CD14-positive monocyte (primary cell): ENCODE measurements at regions not wholly inside any gene's neighbourhood (a gene's known extent, or its start where the extent isn't known, plus 50 kb on each side); places are given as distances from the start of the nearest gene placed in this dataset.

ENCODE experiments used
- DNase-seq, 3 donors: peaks; one replicate each; pipeline ENCODE4 v3.0.0-alpha.2; 2011 to 2022
- H2AFZ ChIP-seq: 2 replicates; pipeline ENCODE4 v1.6.0; 2012; ENCODE audit warnings: mild to moderate bottlenecking, low read depth, low read length, inconsistent platforms; ENCODE audit not compliant: insufficient read depth, poor library complexity, severe bottlenecking
- H3K27ac ChIP-seq, 2 donors: 1 replicate in 1 of 2; 2 replicates in 1 of 2; pipeline ENCODE4 v1.5.1; 2012 to 2013; ENCODE audit warnings: low read length in 2 of 2, control low read depth in 1 of 2, inconsistent platforms in 1 of 2, low read depth in 1 of 2, mild to moderate bottlenecking in 1 of 2
- H3K27me3 ChIP-seq, 2 donors: one replicate each; pipeline versions ENCODE4 v1.6.0 to v1.6.1; 2011 to 2013; ENCODE audit warnings: low read length in 2 of 2; ENCODE audit not compliant: control insufficient read depth in 2 of 2, insufficient read depth in 2 of 2
- H3K36me3 ChIP-seq, 2 donors: replicated peaks in 1 of 2; 1 replicate in 1 of 2; 2 replicates in 1 of 2; pipeline versions ENCODE4 v1.5.1 to v1.6.1; 2012 to 2013; ENCODE audit warnings: low read length in 2 of 2, control low read depth in 1 of 2, inconsistent platforms in 1 of 2, mild to moderate bottlenecking in 1 of 2; ENCODE audit not compliant: insufficient read depth in 2 of 2, control insufficient read depth in 1 of 2
- H3K4me1 ChIP-seq, 2 donors: 1 replicate in 1 of 2; 2 replicates in 1 of 2; pipeline versions ENCODE4 v1.5.1 to v1.6.1; 2012 to 2013; ENCODE audit warnings: low read length in 2 of 2, control low read depth in 1 of 2, inconsistent platforms in 1 of 2, mild to moderate bottlenecking in 1 of 2, moderate library complexity in 1 of 2; ENCODE audit not compliant: insufficient read depth in 2 of 2, control insufficient read depth in 1 of 2
- H3K4me2 ChIP-seq: replicated peaks from 2 replicates; pipeline ENCODE3; 2012; ENCODE audit warnings: low read length, moderate library complexity, mild to moderate bottlenecking; ENCODE audit not compliant: poor library complexity, severe bottlenecking; ENCODE audit errors: extremely low read depth
- H3K4me3 ChIP-seq, 3 experiments: fragments of 200-600 bp in 1 of 3; sonication (generic) in 1 of 3; replicated peaks in 1 of 3; 1 replicate in 2 of 3; 2 replicates in 1 of 3; pipeline ENCODE4 v1.5.1; 2011 to 2013; ENCODE audit warnings: low read length in 3 of 3, mild to moderate bottlenecking in 3 of 3, control low read depth in 2 of 3, low read depth in 2 of 3, inconsistent platforms in 1 of 3, moderate library complexity in 1 of 3
- H3K79me2 ChIP-seq: 2 replicates; pipeline ENCODE4 v1.6.0; 2012; ENCODE audit warnings: mild to moderate bottlenecking, control low read depth, inconsistent platforms, low read length, moderate library complexity; ENCODE audit not compliant: insufficient read depth
- H3K9ac ChIP-seq: 2 replicates; pipeline ENCODE4 v1.6.0; 2017; ENCODE audit warnings: low read length, mild to moderate bottlenecking; ENCODE audit not compliant: insufficient read depth, poor library complexity, severe bottlenecking
- H3K9me3 ChIP-seq, 2 donors: replicated peaks in 1 of 2; 1 replicate in 1 of 2; 2 replicates in 1 of 2; pipeline versions ENCODE4 v1.5.1 to v1.6.1; 2012 to 2013; ENCODE audit warnings: low read length in 2 of 2, control low read depth in 1 of 2; ENCODE audit not compliant: control insufficient read depth in 1 of 2, insufficient read depth in 1 of 2
- H4K20me1 ChIP-seq: 2 replicates; pipeline ENCODE4 v1.6.0; 2012; ENCODE audit warnings: mild to moderate bottlenecking, low read length, control low read depth, moderate library complexity; ENCODE audit not compliant: insufficient read depth
- H3K27ac Mint-ChIP-seq, 7 donors: one replicate each; pipeline ENCODE4 v1.8.0; 2020; ENCODE audit warnings: mild to moderate bottlenecking in 7 of 7, mixed read lengths in 7 of 7, moderate library complexity in 6 of 7, inconsistent platforms in 2 of 7
- H3K27me3 Mint-ChIP-seq, 3 donors: one replicate each; pipeline ENCODE4 v1.8.0; 2021 to 2022; ENCODE audit warnings: low read depth in 3 of 3, mild to moderate bottlenecking in 3 of 3, mixed read lengths in 3 of 3, moderate library complexity in 3 of 3, inconsistent platforms in 1 of 3
- H3K36me3 Mint-ChIP-seq, 2 donors: one replicate each; pipeline ENCODE4 v1.8.0; 2020; ENCODE audit warnings: mixed read lengths in 2 of 2, inconsistent platforms in 1 of 2, mild to moderate bottlenecking in 1 of 2
- H3K4me1 Mint-ChIP-seq: one replicate; pipeline ENCODE4 v1.8.0; 2020; ENCODE audit warnings: mild to moderate bottlenecking, mixed read lengths
- H3K4me3 Mint-ChIP-seq, 2 donors: one replicate each; pipeline ENCODE4 v1.8.0; 2020; ENCODE audit warnings: mild to moderate bottlenecking in 2 of 2, mixed read lengths in 2 of 2, moderate library complexity in 1 of 2
- H3K9me3 Mint-ChIP-seq, 7 donors: one replicate each; pipeline ENCODE4 v1.8.0; 2020 to 2022; ENCODE audit warnings: mixed read lengths in 7 of 7, mild to moderate bottlenecking in 6 of 7, moderate library complexity in 6 of 7, inconsistent platforms in 2 of 7
- CTCF ChIP-seq: fragments of 200-600 bp; IDR thresholded peaks from one replicate; pipeline ENCODE4 v1.8.0; 2022; ENCODE audit warnings: antibody characterized with exemption, mild to moderate bottlenecking
- WGBS: methylation state at CpG from one replicate; pipeline ENCODE4 v1.1.5; 2013; ENCODE audit warnings: missing lambda C conversion rate; ENCODE audit not compliant: insufficient coverage; 5-methylcytosine and 5-hydroxymethylcytosine counted together
- intact Hi-C, 2 donors: fragments of 100-400 bp; cut with micrococcal nuclease; formaldehyde crosslinking; loops; one replicate each; pipeline versions ENCODE4 v1.15.0 to v1.15.1; 2023

GRCh38 chr6:100134297-100134696, 140.3 kb upstream of the MCHR2 start:
- whole genome bisulfite sequencing = 0% methylated on average over 1 of the region's 2 CpGs
- no peak overlapping the region for H3K27ac ChIP-seq
- H2AFZ ChIP-seq = no peak overlapping the region

GRCh38 chr6:100132005-100132404, 138.0 kb upstream of the MCHR2 start:
- Mint-ChIP-seq H3K27me3 (peaks cover 0 to 4% (median 0%) of the 10 kb centered on the region in 3 donors), H3K4me1 (no peaks in the 10 kb centered on the region), H3K27ac (no peak overlapping the region), H3K4me3 (no peak overlapping the region), H3K36me3 (no peaks in the 10 kb centered on the region), H3K9me3 (peaks cover 0 to 11% (median 0%) of the 10 kb centered on the region in 7 donors)
- H3K4me3 ChIP-seq = no peak overlapping the region
- no peaks in the 10 kb centered on the region for H3K79me2 ChIP-seq
- H4K20me1 ChIP-seq = no peaks in the 10 kb centered on the region
- no peak overlapping the region for H2AFZ ChIP-seq
- intact Hi-C loops = no loop called here
- H3K4me2 ChIP-seq = no peak overlapping the region
- TF ChIP-seq CTCF = no peak
- H3K36me3 ChIP-seq = no peaks in the 10 kb centered on the region
- DNase-seq = no peak
- H3K9me3 ChIP-seq = no peaks in the 10 kb centered on the region
- H3K9ac ChIP-seq = no peak overlapping the region
- no peaks in the 10 kb centered on the region for H3K27me3 ChIP-seq
- H3K27ac ChIP-seq = no peak overlapping the region
- H3K4me1 ChIP-seq = no peaks in the 10 kb centered on the region

More at GRCh38 chr6:100134297-100134696, 140.3 kb upstream of the MCHR2 start:
- H3K4me3 ChIP-seq = no peak overlapping the region
- no peak overlapping the region for H3K9ac ChIP-seq
- H3K9me3 Mint-ChIP-seq = peaks cover 0 to 11% (median 0%) of the 10 kb centered on the region in 7 donors
- H3K4me1 Mint-ChIP-seq = no peaks in the 10 kb centered on the region
- no peak for DNase-seq
- H3K9me3 ChIP-seq = no peaks in the 10 kb centered on the region
- peaks cover 0 to 4% (median 0%) of the 10 kb centered on the region in 3 donors for H3K27me3 Mint-ChIP-seq
- H4K20me1 ChIP-seq = no peaks in the 10 kb centered on the region
- H3K27me3 ChIP-seq = no peaks in the 10 kb centered on the region
- H3K36me3 Mint-ChIP-seq = no peaks in the 10 kb centered on the region
- H3K4me2 ChIP-seq = no peak overlapping the region
- TF ChIP-seq CTCF = no peak
- H3K36me3 ChIP-seq = no peaks in the 10 kb centered on the region
- no peak overlapping the region for H3K27ac Mint-ChIP-seq
- H3K4me1 ChIP-seq = no peaks in the 10 kb centered on the region
- no peak overlapping the region for H3K4me3 Mint-ChIP-seq
- intact Hi-C loops = no loop called here
- H3K79me2 ChIP-seq = no peaks in the 10 kb centered on the region
